ENCODE measurements at regions not wholly inside any gene's neighbourhood (a gene's known extent, or its start where the extent isn't known, plus 50 kb on each side); places are given as distances from the start of the nearest gene placed in this dataset.

GRCh38 chr3:76349715-76350480 is 564.5 kb upstream of the ZNF717 start:
- H3K9me3 ChIP-seq = no peaks in the 10 kb centered on the region
- intact Hi-C loops (cut with DNase I; ENCODE audit: low total_unique reads) = no loop called here
- no peaks in the 10 kb centered on the region for H3K27me3 ChIP-seq
- no peak for DNase-seq
- no peaks in the 10 kb centered on the region for H3K4me1 ChIP-seq
- H3K4me3 ChIP-seq = no peak overlapping the region
- TF ChIP-seq CTCF (IDR thresholded peaks at IDR 0.05) = no peak
- no peaks in the 10 kb centered on the region for H3K36me3 ChIP-seq
- no peak overlapping the region for H3K27ac ChIP-seq

GRCh38 chr3:76352051-76352450 is 566.7 kb upstream of the ZNF717 start:
- DNase-seq = no peak
- H3K9me3 ChIP-seq = no peaks in the 10 kb centered on the region

GRCh38 chr3:76352511-76353284 is 567.3 kb upstream of the ZNF717 start:
- H3K4me1 ChIP-seq = no peaks in the 10 kb centered on the region
- DNase-seq = no peak
- no peaks in the 10 kb centered on the region for H3K36me3 ChIP-seq
- no peak overlapping the region for H3K27ac ChIP-seq
- intact Hi-C loops (cut with DNase I; ENCODE audit: low total_unique reads) = no loop called here
- TF ChIP-seq CTCF (IDR thresholded peaks at IDR 0.05) = no peak
- H3K9me3 ChIP-seq = no peaks in the 10 kb centered on the region
- H3K4me3 ChIP-seq = no peak overlapping the region
- H3K27me3 ChIP-seq = no peaks in the 10 kb centered on the region

More at GRCh38 chr3:76352051-76352450, 566.7 kb upstream of the ZNF717 start:
- no peak for TF ChIP-seq CTCF (IDR thresholded peaks at IDR 0.05)
- Histone ChIP-seq H3K4me1 (no peaks in the 10 kb centered on the region), H3K4me3 (no peak overlapping the region), H3K27me3 (no peaks in the 10 kb centered on the region), H3K36me3 (no peaks in the 10 kb centered on the region), H3K27ac (no peak overlapping the region)
- intact Hi-C loops (cut with DNase I; ENCODE audit: low total_unique reads) = no loop called here

- DNase-seq = no peak
- H3K36me3 ChIP-seq = no peaks in the 10 kb centered on the region
- H3K4me3 ChIP-seq = no peak overlapping the region
- H3K27ac ChIP-seq = no peak overlapping the region
- intact Hi-C loops (cut with DNase I; ENCODE audit: low total_unique reads) = no loop called here
- H3K9me3 ChIP-seq = no peaks in the 10 kb centered on the region
- TF ChIP-seq CTCF (IDR thresholded peaks at IDR 0.05) = no peak
- H3K4me1 ChIP-seq = no peaks in the 10 kb centered on the region
- H3K27me3 ChIP-seq = no peaks in the 10 kb centered on the region
Observed at GRCh38 chr3:76353683-76354082, 568.3 kb upstream of the ZNF717 start.

- no peaks in the 10 kb centered on the region for H3K27me3 ChIP-seq
- intact Hi-C loops (cut with DNase I; ENCODE audit: low total_unique reads) = no loop called here
- no peak for DNase-seq
Observed at GRCh38 chr3:76361010-76361409, 575.7 kb upstream of the ZNF717 start.

More at GRCh38 chr3:76361010-76361409, 575.7 kb upstream of the ZNF717 start:
- Histone ChIP-seq H3K36me3 (no peaks in the 10 kb centered on the region), H3K27ac (no peak overlapping the region), H3K9me3 (no peaks in the 10 kb centered on the region), H3K4me3 (no peak overlapping the region), H3K4me1 (no peaks in the 10 kb centered on the region)
- TF ChIP-seq CTCF (IDR thresholded peaks at IDR 0.05) = no peak

Data from tibial artery (tissue), 4 donors.